ENCODE measurements at regions not wholly inside any gene's neighbourhood (a gene's known extent, or its start where the extent isn't known, plus 50 kb on each side); places are given as distances from the start of the nearest gene placed in this dataset.

DNA sequence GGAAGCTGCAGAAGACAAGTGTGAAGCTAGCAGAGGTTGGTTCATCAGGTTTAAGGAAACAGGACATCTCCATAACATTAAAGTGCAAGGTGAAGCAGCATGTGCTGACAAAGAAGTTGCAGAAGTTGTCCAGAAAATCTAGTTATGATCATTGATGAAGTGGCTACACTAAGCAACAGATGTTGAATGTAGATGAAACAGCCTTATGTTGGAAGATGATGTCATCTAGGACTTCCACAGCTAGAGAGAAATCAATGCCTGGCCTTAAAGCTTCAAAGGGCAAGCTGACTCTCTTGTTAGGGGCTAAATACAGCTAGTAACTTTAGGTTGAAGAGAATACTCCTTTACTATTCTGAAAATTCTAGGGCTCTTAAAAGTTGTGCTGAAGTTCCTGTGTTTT, 340.2 kb upstream of the SOX9 start:
- TF ChIP-seq, protein P1, sequence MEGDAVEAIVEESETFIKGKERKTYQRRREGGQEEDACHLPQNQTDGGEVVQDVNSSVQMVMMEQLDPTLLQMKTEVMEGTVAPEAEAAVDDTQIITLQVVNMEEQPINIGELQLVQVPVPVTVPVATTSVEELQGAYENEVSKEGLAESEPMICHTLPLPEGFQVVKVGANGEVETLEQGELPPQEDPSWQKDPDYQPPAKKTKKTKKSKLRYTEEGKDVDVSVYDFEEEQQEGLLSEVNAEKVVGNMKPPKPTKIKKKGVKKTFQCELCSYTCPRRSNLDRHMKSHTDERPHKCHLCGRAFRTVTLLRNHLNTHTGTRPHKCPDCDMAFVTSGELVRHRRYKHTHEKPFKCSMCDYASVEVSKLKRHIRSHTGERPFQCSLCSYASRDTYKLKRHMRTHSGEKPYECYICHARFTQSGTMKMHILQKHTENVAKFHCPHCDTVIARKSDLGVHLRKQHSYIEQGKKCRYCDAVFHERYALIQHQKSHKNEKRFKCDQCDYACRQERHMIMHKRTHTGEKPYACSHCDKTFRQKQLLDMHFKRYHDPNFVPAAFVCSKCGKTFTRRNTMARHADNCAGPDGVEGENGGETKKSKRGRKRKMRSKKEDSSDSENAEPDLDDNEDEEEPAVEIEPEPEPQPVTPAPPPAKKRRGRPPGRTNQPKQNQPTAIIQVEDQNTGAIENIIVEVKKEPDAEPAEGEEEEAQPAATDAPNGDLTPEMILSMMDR (IDR thresholded peaks at IDR 0.05; ENCODE audit: poor library complexity), result no peak
- TF ChIP-seq EZH2phosphoT487 (IDR thresholded peaks at IDR 0.05; ENCODE audit: low read depth, severe bottlenecking, unreplicated experiment) (no peak), EZH2 (IDR thresholded peaks at IDR 0.05; ENCODE audit: borderline replicate concordance) (no peak)

All from hepatocyte (in vitro differentiated cells).